MM.1S (cell line): ENCODE measurements at regions not wholly inside any gene's neighbourhood (a gene's known extent, or its start where the extent isn't known, plus 50 kb on each side); places are given as distances from the start of the nearest gene placed in this dataset.

ENCODE experiments used
- DNase-seq: peaks from one replicate; pipeline ENCODE4 v3.0.0-alpha.2; 2015
- H2AFZ ChIP-seq: fragments of 300-600 bp; sonication (generic); 2 replicates; pipeline ENCODE4 v1.6.0; 2016; ENCODE audit warnings: antibody characterized with exemption, low read length
- H3F3A ChIP-seq: fragments of 300-600 bp; sonication (generic); 2 replicates; pipeline ENCODE4 v1.6.1; 2016; ENCODE audit warnings: mild to moderate bottlenecking, antibody characterized with exemption, low read length, moderate library complexity, mixed read lengths; ENCODE audit not compliant: insufficient read depth
- H3K27ac ChIP-seq: fragments of 300-600 bp; sonication (generic); 2 replicates; pipeline ENCODE4 v1.5.1; 2016; ENCODE audit warnings: mild to moderate bottlenecking, low read length
- H3K27me3 ChIP-seq: fragments of 300-600 bp; sonication (generic); replicated peaks from 2 replicates; pipeline ENCODE4 v1.6.0; 2016; ENCODE audit warnings: low read length; ENCODE audit not compliant: insufficient read depth
- H3K36me3 ChIP-seq: fragments of 300-600 bp; sonication (generic); replicated peaks from 2 replicates; pipeline ENCODE4 v1.6.1; 2016; ENCODE audit warnings: mild to moderate bottlenecking, low read length, mixed read lengths; ENCODE audit not compliant: insufficient read depth
- H3K4me1 ChIP-seq: fragments of 300-600 bp; sonication (generic); 2 replicates; pipeline ENCODE4 v1.6.1; 2016; ENCODE audit warnings: low read length, mixed read lengths
- H3K4me2 ChIP-seq: fragments of 300-600 bp; sonication (generic); 2 replicates; pipeline ENCODE4 v1.6.0; 2016; ENCODE audit warnings: low read depth, low read length
- H3K4me3 ChIP-seq: fragments of 300-600 bp; sonication (generic); 2 replicates; pipeline ENCODE4 v1.5.1; 2016; ENCODE audit warnings: low read length, mixed read lengths
- H3K79me2 ChIP-seq: fragments of 300-600 bp; sonication (generic); 2 replicates; pipeline ENCODE4 v1.6.1; 2016; ENCODE audit warnings: mixed run types, low read length, mixed read lengths
- H3K9ac ChIP-seq: fragments of 300-600 bp; sonication (generic); 2 replicates; pipeline ENCODE4 v1.6.1; 2016; ENCODE audit warnings: low read length, mixed read lengths
- H3K9me2 ChIP-seq: fragments of 300-600 bp; sonication (generic); replicated peaks from 2 replicates; pipeline ENCODE4 v1.6.1; 2016; ENCODE audit warnings: mild to moderate bottlenecking, low read length, mixed read lengths; ENCODE audit not compliant: insufficient read depth
- H3K9me3 ChIP-seq: fragments of 300-600 bp; sonication (generic); replicated peaks from 2 replicates; pipeline ENCODE4 v1.6.1; 2016; ENCODE audit warnings: mild to moderate bottlenecking, low read length, mixed read lengths; ENCODE audit not compliant: insufficient read depth
- H4K20me1 ChIP-seq: fragments of 300-600 bp; sonication (generic); 2 replicates; pipeline ENCODE4 v1.6.1; 2016; ENCODE audit warnings: mild to moderate bottlenecking, low read length, moderate library complexity, mixed read lengths; ENCODE audit not compliant: insufficient read depth
- EZH2 ChIP-seq: fragments of 300-600 bp; sonication (generic); optimal IDR thresholded peaks from 2 replicates; pipeline ENCODE3; 2017; ENCODE audit warnings: low read depth, mild to moderate bottlenecking, antibody characterized with exemption, low read length, mixed read lengths
- EZH2phosphoT487 ChIP-seq: fragments of 300-600 bp; sonication (generic); IDR thresholded peaks from 2 replicates; pipeline ENCODE4 v1.6.1; 2018; ENCODE audit warnings: antibody characterized with exemption, low read length
- TF ChIP-seq, protein P1 (sequence below): fragments of 300-600 bp; sonication (generic); IDR thresholded peaks from 2 replicates; pipeline ENCODE4 v1.5.1; 2016; ENCODE audit warnings: antibody characterized with exemption, low read length, mixed read lengths

DNA sequence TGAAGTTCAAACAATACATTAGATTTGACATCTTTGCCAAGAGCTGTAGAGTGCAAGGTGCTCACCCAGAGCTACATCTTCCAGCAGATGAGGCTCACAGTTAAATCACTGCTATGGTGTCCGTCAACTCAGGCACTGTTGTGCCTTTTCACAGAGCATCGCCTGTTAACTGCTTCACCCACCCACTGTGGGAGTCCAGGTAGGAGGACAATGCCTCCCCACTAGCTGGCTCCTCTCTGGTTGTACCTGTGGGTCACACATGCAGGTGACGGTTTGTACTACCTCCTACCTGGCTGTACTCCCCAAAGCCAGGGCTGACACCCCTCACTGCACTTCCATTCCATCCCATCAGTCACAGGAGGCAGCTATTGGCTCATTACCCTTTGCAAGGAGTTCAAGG, 84.6 kb upstream of the TOP3B start:
- Histone ChIP-seq H3F3A (no peaks in the 10 kb centered on the region), H3K4me3 (no peak overlapping the region), H3K36me3 (no peaks in the 10 kb centered on the region), H3K79me2 (no peaks in the 10 kb centered on the region), H4K20me1 (no peaks in the 10 kb centered on the region), H3K9ac (no peak overlapping the region), H3K9me3 (no peaks in the 10 kb centered on the region), H3K27me3 (no peaks in the 10 kb centered on the region), H3K9me2 (no peaks in the 10 kb centered on the region), H2AFZ (no peak overlapping the region), H3K27ac (no peak overlapping the region), H3K4me1 (no peaks in the 10 kb centered on the region), H3K4me2 (no peak overlapping the region)
- TF ChIP-seq EZH2phosphoT487 (no peak), EZH2 (no peak)
- TF ChIP-seq, protein P1, sequence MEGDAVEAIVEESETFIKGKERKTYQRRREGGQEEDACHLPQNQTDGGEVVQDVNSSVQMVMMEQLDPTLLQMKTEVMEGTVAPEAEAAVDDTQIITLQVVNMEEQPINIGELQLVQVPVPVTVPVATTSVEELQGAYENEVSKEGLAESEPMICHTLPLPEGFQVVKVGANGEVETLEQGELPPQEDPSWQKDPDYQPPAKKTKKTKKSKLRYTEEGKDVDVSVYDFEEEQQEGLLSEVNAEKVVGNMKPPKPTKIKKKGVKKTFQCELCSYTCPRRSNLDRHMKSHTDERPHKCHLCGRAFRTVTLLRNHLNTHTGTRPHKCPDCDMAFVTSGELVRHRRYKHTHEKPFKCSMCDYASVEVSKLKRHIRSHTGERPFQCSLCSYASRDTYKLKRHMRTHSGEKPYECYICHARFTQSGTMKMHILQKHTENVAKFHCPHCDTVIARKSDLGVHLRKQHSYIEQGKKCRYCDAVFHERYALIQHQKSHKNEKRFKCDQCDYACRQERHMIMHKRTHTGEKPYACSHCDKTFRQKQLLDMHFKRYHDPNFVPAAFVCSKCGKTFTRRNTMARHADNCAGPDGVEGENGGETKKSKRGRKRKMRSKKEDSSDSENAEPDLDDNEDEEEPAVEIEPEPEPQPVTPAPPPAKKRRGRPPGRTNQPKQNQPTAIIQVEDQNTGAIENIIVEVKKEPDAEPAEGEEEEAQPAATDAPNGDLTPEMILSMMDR: no peak
- DNase-seq: no peak

- Histone ChIP-seq H3K4me3 (no peak overlapping the region), H2AFZ (no peak overlapping the region), H3K9ac (no peak overlapping the region), H4K20me1 (no peaks in the 10 kb centered on the region), H3K9me2 (no peaks in the 10 kb centered on the region), H3K4me1 (no peaks in the 10 kb centered on the region), H3F3A (no peaks in the 10 kb centered on the region), H3K27me3 (no peaks in the 10 kb centered on the region), H3K36me3 (no peaks in the 10 kb centered on the region), H3K9me3 (no peaks in the 10 kb centered on the region), H3K27ac (no peak overlapping the region), H3K4me2 (no peak overlapping the region), H3K79me2 (no peaks in the 10 kb centered on the region)
- no peak for TF ChIP-seq EZH2phosphoT487
- DNase-seq: no peak
These were observed 82.0 kb upstream of the TOP3B start for GRCh38 chr22:22064580-22064979.

GRCh38 chr22:22062306-22062793, 79.8 kb upstream of the TOP3B start:
- no peak overlapping the region for H2AFZ ChIP-seq
- H3K9ac ChIP-seq: no peak overlapping the region
- H3F3A ChIP-seq: no peaks in the 10 kb centered on the region
- H3K4me3 ChIP-seq: no peak overlapping the region
- no peaks in the 10 kb centered on the region for H4K20me1 ChIP-seq
- no peaks in the 10 kb centered on the region for H3K79me2 ChIP-seq
- no peak overlapping the region for H3K4me2 ChIP-seq
- H3K36me3 ChIP-seq: no peaks in the 10 kb centered on the region
- H3K9me2 ChIP-seq: no peaks in the 10 kb centered on the region
- no peaks in the 10 kb centered on the region for H3K27me3 ChIP-seq
- H3K4me1 ChIP-seq: no peaks in the 10 kb centered on the region
- H3K9me3 ChIP-seq: no peaks in the 10 kb centered on the region
- DNase-seq: no peak
- no peak overlapping the region for H3K27ac ChIP-seq
- TF ChIP-seq EZH2phosphoT487 (no peak), EZH2 (no peak)
- TF ChIP-seq, protein P1: no peak
